Ureter (tissue), 1 donor: ENCODE measurements at regions not wholly inside any gene's neighbourhood (a gene's known extent, or its start where the extent isn't known, plus 50 kb on each side); places are given as distances from the start of the nearest gene placed in this dataset.
"Not testable (repeated sequence)": the region's sequence is repeated elsewhere in the genome, so short reads cannot be mapped to it uniquely, and the experiment has no call there.

Experiments used
- DNase-seq: peaks from one replicate; pipeline ENCODE4 v3.0.0-alpha.2; 2020; ENCODE audit warnings: low spot score
- donor health status: DM: yes; HTN: yes; CAD: no.

DNA sequence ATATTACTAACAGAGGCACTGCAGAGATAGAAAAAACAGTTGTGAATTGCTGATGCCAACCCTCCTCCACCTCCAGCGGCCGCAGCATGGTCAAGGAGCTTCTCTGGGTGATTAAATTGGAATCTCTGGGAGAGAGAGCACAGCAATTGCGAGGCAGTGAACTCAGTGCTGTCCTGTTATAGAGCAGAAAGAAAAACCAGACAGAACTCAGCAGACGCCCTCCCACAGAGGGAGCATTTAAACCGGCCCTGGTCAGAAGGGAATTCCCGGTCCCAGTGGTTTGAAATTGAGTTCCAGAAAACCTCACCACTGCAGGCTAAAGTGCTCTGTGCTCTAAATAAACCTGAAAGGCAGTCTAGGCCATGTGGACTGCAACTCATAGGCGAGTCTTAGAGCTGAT, 175.4 kb downstream of the SQOR start:
- no peak for DNase-seq

DNA sequence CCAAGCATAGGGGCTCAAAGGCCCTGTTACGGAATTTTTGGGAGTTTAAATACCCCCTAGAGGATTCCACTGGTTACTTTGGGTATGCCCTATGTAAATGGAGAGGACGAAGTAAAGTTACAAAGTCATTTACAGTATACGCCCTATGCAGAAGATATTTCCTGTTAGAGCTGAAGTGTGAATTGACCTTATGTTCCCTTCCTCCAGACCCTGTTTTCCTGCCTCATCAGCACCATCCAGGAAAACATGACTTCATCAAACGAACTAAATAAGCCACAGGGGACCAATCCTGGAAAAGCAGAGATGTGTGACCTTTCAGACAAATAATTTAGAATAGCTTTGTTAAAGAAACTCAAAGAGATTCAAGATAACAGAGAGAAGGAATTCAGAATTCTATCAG, 177.4 kb downstream of the SQOR start:
- no peak for DNase-seq

- DNase-seq, result not testable (repeated sequence)
Observed at GRCh38 chr15:45817578-45817977, 182.7 kb downstream of the SQOR start.

GRCh38 chr15:45821390-45821789, 186.6 kb downstream of the SQOR start:
- DNase-seq, result no peak

GRCh38 chr15:45822968-45823367, 188.1 kb downstream of the SQOR start:
- DNase-seq, result not testable (repeated sequence)

- no peak for DNase-seq
Observed at GRCh38 chr15:45827275-45827674, 192.4 kb downstream of the SQOR start.

DNA sequence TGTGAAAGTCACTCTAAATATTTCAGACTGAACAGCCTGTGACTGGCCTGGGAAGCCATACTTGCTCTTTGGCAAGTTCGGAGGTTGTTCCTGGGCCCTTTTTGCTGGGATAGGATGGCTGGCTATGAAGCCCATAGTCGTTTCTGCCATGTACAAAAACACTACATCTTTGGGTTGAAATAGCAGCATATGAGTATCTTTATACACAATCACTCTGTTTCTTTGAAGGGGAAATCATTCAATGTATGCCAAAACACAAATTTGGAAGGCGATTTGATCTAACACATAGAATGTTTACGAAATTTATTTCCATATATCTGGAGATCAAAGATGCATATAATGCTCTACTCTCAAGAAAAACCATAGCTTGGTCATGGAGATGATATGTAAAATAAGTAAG, 192.9 kb downstream of the SQOR start:
- DNase-seq, result no peak

- no peak for DNase-seq
Observed at GRCh38 chr15:45829336-45830153, 194.7 kb downstream of the SQOR start.

- DNase-seq, result no peak
Observed at GRCh38 chr15:45831787-45832186, 197.0 kb downstream of the SQOR start.

GRCh38 chr15:45834622-45835021, 199.8 kb downstream of the SQOR start:
- no peak for DNase-seq

DNA sequence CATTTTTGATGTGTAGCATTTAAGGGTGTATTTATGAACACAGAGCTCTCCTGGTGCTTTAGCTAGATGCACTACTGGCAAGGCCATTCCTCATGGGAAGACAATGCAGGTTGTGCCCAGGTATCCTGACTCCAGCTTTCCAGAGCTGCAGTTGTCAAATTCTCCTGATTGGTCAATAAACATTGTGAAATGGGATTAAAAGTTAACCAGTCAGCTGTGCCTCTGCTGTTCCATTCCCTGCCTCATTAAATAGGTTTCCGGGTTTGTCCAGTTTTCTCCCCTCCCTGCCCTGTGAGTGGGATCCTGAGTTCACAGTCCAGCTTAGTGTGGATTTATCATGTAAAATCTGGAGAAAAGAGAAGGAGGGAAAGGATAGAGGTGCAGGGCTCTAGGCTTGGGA, 207.3 kb downstream of the SQOR start:
- no peak for DNase-seq

- no peak for DNase-seq
Observed at GRCh38 chr15:45847645-45848044, 212.8 kb downstream of the SQOR start.

DNA sequence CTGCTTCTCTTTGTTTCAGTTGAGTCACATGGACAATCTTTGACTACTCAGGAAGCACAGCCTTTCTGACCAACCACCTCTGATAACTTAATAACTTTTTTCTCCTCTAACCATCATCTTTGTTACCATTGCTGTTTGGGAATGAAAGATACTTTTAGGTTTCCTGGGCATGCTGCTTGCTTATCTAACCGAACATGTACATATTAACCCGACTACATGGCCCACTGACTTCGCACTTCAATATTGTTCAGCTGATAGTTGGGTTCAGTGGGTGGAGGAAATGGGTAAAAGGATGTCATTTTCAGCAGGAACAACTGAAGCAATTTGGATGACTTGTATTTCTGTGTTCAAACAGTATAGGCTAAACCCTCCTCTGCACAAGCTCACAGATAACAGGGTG, 214.3 kb downstream of the SQOR start:
- no peak for DNase-seq

GRCh38 chr15:45854455-45855202, 219.8 kb downstream of the SQOR start:
- no peak for DNase-seq

DNA sequence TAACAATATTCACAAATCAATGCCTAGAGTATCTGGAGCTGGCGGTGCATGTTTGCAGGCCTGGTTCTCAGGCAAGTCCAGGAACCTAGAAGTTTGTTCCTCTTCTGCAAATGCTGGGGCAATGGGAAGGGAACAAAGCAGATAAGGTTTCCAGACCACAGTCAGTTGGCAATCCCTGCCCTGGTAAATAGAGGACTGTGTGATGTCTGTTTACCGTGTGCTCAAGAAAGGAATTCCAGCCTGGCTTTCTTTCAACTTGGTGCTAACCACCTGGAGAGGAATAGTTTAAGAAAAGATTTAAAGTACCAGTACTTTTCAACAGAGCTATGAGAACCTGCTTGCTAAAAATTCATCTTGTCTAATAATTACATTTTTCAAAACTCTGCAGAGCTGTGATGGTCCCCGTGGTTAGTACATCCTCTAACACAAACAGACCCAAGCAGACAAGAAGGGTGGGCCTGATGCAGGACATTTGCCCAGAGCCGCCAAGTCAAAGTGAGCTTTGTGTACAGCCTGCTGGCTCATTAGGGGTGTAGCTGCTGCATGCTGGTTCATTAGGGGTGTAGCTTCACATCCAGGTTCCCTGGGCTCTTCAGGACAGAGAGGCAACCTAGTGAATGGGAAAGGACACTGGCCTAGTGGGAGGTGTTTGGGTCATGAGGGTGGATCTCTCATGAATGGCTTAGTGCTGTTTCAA, 220.5 kb downstream of the SQOR start:
- no peak for DNase-seq

DNA sequence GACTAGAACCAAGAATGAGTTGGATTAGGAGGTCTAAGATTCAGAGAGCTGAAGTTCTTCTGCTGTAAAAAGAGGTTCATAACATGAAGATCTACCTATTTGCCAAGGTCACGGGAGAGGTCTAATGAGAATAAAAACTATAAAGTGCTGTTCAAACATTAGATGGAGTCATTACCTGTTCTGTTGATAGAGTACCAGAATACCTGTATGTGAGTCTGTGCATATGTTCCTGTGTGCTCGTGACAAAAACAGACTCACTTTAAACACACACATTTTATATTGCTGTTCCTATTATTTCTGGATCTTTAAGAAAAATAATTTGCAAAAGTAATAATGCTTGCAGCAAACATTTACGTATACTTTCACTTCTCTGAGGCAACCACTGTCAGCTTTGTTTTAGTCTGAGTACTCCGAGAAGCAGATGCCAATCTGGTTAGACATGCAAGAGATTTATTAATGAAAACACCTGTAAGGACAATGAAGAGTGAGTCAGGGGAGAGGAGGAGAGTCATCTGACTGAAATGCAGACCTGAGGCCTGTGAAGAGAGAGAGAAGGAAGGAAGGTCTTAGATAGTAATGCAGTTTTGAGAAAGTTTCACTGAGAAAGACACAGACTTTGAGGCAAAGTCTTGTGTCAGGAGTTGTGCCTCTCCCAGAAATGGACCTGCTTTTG, 221.2 kb downstream of the SQOR start:
- no peak for DNase-seq

- no peak for DNase-seq
Observed at GRCh38 chr15:45857291-45857690, 222.5 kb downstream of the SQOR start.

- no peak for DNase-seq
Observed at GRCh38 chr15:45858491-45858890, 223.7 kb downstream of the SQOR start.

DNA sequence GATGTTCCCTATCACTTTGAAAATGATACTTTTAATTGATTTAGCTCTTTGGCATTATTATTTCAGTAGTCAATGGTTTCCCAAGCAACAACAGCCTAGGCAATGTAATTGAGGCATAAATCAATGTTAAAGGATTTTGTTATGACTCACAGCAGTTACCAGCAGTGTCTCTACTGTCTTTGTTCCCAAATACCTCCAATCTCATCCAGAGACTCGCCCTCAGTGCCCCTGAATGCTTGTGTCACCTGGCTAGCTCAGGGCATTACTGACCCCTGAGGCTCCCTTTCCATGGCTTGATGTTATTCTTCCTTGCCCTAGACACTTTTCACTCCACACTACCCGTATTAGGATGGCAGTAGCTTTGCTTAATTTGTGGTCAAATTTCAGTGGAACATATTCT, 227.2 kb downstream of the SQOR start:
- no peak for DNase-seq

GRCh38 chr15:45863881-45864580, 229.2 kb downstream of the SQOR start:
- no peak for DNase-seq

DNA sequence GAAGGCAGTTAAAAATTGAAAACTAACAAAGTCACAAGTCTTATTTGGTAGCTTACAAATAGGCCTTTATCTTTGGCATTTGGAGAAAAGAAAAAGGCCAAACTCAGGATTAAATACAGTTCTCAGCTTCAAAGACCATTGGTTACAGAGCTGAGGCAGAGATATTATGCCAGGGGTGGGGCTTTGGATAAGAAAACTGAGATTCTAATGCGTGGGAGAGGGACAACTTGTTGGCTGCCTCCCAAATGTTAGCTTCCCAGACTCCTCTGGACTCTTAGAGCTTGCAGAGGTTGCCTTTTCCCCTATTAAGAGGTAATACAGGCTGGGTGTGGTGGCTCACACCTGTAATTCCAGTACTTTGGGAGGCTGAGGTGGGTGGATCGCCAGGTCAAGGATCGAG, 231.8 kb downstream of the SQOR start:
- no peak for DNase-seq

GRCh38 chr15:45867281-45867680, 232.5 kb downstream of the SQOR start:
- DNase-seq, result no peak
